ENCODE measurements at regions not wholly inside any gene's neighbourhood (a gene's known extent, or its start where the extent isn't known, plus 50 kb on each side); places are given as distances from the start of the nearest gene placed in this dataset.

GRCh38 chr22:22150457-22150856 lies 94.1 kb upstream of the VPREB1 start:
- TF ChIP-seq CTCF (IDR thresholded peaks at IDR 0.05; ENCODE audit: extremely low read depth in 1 of 2, insufficient read depth in 1 of 2, low read depth in 1 of 2, low read length in 2 of 2) (no peak), EZH2 (IDR thresholded peaks at IDR 0.05; ENCODE audit: borderline replicate concordance, low read depth, low read length, severe bottlenecking) (no peak), POLR2A (IDR thresholded peaks at IDR 0.05; ENCODE audit: low read depth, low read length) (no peak), FOS (IDR thresholded peaks at IDR 0.05; ENCODE audit: borderline replicate concordance, insufficient read depth, low read length) (no peak), MYC (IDR thresholded peaks at IDR 0.05; ENCODE audit: low read depth, low read length) (no peak)

Measured in endothelial cell of umbilical vein (primary cell).